Peyer's patch (tissue), 4 donors: ENCODE measurements at regions not wholly inside any gene's neighbourhood (a gene's known extent, or its start where the extent isn't known, plus 50 kb on each side); places are given as distances from the start of the nearest gene placed in this dataset.

Source experiments
- DNase-seq, 3 donors: peaks; one replicate each; pipeline ENCODE4 v3.0.0-alpha.2; 2017 to 2019
- H3K27ac ChIP-seq, 4 donors: fragments of 200-600 bp; sonication (generic); one replicate each; pipeline ENCODE4 v1.5.1; 2016 to 2019
- H3K27me3 ChIP-seq, 2 donors: fragments of 200-600 bp; sonication (generic); one replicate each; pipeline ENCODE4 v1.5.1; 2019
- H3K36me3 ChIP-seq, 3 donors: fragments of 200-600 bp; sonication (generic); one replicate each; pipeline ENCODE4 v1.5.1; 2016 to 2019
- H3K4me1 ChIP-seq, 4 donors: fragments of 200-600 bp; sonication (generic); one replicate each; pipeline ENCODE4 v1.5.1; 2016 to 2019
- H3K4me3 ChIP-seq, 4 donors: fragments of 200-600 bp; sonication (generic); 1 replicate in 3 of 4; 2 replicates in 1 of 4; pipeline ENCODE4 v1.5.1; 2016 to 2019; ENCODE audit warnings: mild to moderate bottlenecking in 1 of 4
- H3K9me3 ChIP-seq, 4 donors: fragments of 200-600 bp; sonication (generic); one replicate each; pipeline ENCODE4 v1.5.1; 2016 to 2019; ENCODE audit warnings: mild to moderate bottlenecking in 1 of 4
- POLR2A ChIP-seq, 2 donors: fragments of 450-650 bp; IDR thresholded peaks; one replicate each; pipeline ENCODE4 v1.5.1; 2017; ENCODE audit warnings: antibody characterized with exemption in 2 of 2, mild to moderate bottlenecking in 2 of 2, moderate library complexity in 2 of 2
- TF ChIP-seq, protein P1 (sequence below), 6 experiments: fragments of 450-650 bp in 4 of 6; fragments of 200-600 bp in 2 of 6; sonication (generic) in 1 of 6; IDR thresholded peaks; one replicate each; pipeline ENCODE4 v1.5.1; 2017 to 2019; ENCODE audit warnings: antibody characterized with exemption in 6 of 6, mild to moderate bottlenecking in 3 of 6, moderate library complexity in 1 of 6

DNA sequence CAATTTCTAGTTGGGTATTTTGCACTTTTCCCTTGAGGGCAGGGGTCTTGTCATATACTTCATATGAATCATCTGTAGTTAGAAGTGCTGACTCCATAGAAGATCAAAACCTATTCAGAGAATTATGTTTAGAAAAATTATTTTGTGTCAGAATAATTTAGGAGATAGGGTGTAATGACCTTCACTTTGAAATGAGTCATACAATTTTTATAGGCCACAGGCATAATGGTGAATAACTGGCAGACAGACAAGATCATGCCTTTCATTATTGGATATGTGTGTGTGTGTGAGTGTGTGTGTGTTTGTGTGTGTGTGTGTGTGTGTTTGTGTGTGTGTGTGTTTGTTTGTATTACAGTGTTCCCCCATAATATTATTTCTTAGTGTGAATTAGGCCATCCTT, 523.0 kb downstream of the ANKRD7 start:
- Histone ChIP-seq H3K27me3 (no peaks in the 10 kb centered on the region), H3K4me3 (no peak overlapping the region)
- no peak for TF ChIP-seq POLR2A (IDR thresholded peaks at IDR 0.05)
- TF ChIP-seq, protein P1, sequence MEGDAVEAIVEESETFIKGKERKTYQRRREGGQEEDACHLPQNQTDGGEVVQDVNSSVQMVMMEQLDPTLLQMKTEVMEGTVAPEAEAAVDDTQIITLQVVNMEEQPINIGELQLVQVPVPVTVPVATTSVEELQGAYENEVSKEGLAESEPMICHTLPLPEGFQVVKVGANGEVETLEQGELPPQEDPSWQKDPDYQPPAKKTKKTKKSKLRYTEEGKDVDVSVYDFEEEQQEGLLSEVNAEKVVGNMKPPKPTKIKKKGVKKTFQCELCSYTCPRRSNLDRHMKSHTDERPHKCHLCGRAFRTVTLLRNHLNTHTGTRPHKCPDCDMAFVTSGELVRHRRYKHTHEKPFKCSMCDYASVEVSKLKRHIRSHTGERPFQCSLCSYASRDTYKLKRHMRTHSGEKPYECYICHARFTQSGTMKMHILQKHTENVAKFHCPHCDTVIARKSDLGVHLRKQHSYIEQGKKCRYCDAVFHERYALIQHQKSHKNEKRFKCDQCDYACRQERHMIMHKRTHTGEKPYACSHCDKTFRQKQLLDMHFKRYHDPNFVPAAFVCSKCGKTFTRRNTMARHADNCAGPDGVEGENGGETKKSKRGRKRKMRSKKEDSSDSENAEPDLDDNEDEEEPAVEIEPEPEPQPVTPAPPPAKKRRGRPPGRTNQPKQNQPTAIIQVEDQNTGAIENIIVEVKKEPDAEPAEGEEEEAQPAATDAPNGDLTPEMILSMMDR (IDR thresholded peaks at IDR 0.05): no peak

DNA sequence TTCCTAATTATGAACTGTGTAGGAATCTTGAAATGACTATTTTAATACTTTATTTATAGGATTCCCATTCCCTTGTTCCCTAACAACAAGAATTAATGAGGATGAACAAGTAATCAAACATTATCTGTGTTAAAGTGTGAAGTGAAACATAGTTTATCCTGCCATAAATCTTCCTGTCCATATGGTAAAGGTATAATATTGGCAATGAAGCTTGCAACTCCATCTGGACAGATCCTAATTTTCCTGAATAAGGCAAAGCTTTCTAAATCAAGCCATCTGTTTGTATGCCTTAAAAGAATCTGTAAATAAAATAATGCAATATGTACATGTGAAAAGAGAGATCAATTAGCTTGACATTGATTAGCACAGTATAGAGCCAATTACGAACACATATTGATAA, 529.0 kb downstream of the ANKRD7 start:
- Histone ChIP-seq H3K4me3 (no peak overlapping the region), H3K27me3 (no peaks in the 10 kb centered on the region), H3K9me3 (no peaks in the 10 kb centered on the region), H3K27ac (no peak overlapping the region), H3K4me1 (no peaks in the 10 kb centered on the region), H3K36me3 (no peaks in the 10 kb centered on the region)
- TF ChIP-seq POLR2A (IDR thresholded peaks at IDR 0.05): no peak
- TF ChIP-seq, protein P1 (IDR thresholded peaks at IDR 0.05): no peak
- DNase-seq: no peak

More for the DNA sequence above, 523.0 kb downstream of the ANKRD7 start:
- Histone ChIP-seq H3K4me1 (no peaks in the 10 kb centered on the region), H3K36me3 (no peaks in the 10 kb centered on the region), H3K27ac (no peak overlapping the region), H3K9me3 (no peaks in the 10 kb centered on the region)
- DNase-seq: no peak

DNA sequence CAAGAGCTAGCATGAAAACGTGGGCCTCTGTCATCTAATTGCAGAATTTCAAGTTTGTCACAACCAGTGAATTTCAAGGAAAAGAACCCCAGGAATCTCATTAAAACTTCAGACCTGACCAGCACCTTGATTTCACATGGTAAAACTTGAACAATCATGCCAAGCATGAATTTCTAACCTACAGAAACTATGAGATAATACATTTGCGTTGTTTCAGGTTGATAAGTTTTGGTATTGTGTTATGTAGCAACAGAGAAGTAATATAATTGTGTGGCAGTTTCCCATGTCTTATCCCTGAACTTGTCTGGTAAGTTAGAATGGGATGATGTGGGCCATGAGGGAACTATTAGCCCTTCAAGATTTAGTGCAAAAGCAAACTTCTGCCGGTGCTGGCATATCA, 530.1 kb downstream of the ANKRD7 start:
- H3K9me3 ChIP-seq: no peaks in the 10 kb centered on the region
- no peak overlapping the region for H3K27ac ChIP-seq
- no peaks in the 10 kb centered on the region for H3K36me3 ChIP-seq
- DNase-seq: no peak
- no peak for TF ChIP-seq POLR2A (IDR thresholded peaks at IDR 0.05)
- TF ChIP-seq, protein P1 (IDR thresholded peaks at IDR 0.05): no peak
- H3K27me3 ChIP-seq: no peaks in the 10 kb centered on the region
- H3K4me3 ChIP-seq: no peak overlapping the region
- no peaks in the 10 kb centered on the region for H3K4me1 ChIP-seq

DNA sequence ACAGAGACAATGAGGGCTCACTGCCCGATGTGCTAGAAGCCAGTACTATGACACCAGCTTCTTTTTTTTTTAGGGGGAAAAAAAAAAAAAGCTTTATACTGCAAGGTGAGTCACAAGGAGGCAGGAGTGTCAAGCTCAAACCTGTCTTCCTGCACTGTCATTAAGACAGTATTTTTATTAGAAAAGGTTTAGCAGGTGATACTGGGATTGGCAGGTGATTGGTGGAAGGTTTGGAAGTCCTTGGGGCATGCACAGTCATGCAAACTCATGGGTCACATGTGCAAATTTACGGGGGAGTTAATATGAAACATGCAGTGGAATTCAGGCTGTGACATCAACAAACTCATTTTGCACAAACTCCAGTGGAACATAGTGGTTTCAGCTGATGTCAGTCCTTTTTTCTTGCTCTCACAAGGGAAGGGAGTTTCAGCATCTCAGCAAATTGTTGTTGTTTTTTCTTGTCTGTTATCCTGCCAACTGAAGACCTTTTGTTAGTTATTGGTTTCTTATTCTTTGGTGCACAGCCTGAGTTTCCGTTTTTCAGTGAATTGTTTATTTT, 530.6 kb downstream of the ANKRD7 start:
- no peak overlapping the region for H3K4me3 ChIP-seq
- H3K36me3 ChIP-seq: no peaks in the 10 kb centered on the region
- DNase-seq: no peak
- H3K27ac ChIP-seq: no peak overlapping the region
- H3K9me3 ChIP-seq: no peaks in the 10 kb centered on the region
- no peaks in the 10 kb centered on the region for H3K27me3 ChIP-seq
- TF ChIP-seq, protein P1 (IDR thresholded peaks at IDR 0.05): no peak
- no peak for TF ChIP-seq POLR2A (IDR thresholded peaks at IDR 0.05)
- no peaks in the 10 kb centered on the region for H3K4me1 ChIP-seq

DNA sequence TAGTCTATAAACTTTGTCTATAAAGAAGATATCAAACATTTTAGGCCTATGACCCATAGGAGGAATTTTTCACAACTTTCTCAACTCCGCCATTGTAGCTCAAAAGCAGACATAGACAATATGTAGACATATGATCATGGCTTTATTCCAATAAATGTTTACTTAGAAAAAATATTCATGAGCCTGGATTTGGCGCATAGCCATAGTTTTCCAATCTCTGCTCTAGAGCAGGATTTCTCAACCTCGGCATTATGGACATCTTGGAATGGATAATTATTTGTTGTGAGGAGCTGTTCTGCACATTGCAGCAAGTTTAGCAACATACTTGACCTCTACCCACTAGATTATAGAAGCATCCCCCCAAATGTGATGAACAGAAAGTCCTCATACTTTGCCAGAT, 532.6 kb downstream of the ANKRD7 start:
- no peaks in the 10 kb centered on the region for H3K36me3 ChIP-seq
- no peak overlapping the region for H3K4me3 ChIP-seq
- H3K27ac ChIP-seq: no peak overlapping the region
- DNase-seq: no peak
- no peak for TF ChIP-seq POLR2A (IDR thresholded peaks at IDR 0.05)
- TF ChIP-seq, protein P1 (IDR thresholded peaks at IDR 0.05): no peak
- H3K4me1 ChIP-seq: no peaks in the 10 kb centered on the region
- no peaks in the 10 kb centered on the region for H3K27me3 ChIP-seq
- no peaks in the 10 kb centered on the region for H3K9me3 ChIP-seq

DNA sequence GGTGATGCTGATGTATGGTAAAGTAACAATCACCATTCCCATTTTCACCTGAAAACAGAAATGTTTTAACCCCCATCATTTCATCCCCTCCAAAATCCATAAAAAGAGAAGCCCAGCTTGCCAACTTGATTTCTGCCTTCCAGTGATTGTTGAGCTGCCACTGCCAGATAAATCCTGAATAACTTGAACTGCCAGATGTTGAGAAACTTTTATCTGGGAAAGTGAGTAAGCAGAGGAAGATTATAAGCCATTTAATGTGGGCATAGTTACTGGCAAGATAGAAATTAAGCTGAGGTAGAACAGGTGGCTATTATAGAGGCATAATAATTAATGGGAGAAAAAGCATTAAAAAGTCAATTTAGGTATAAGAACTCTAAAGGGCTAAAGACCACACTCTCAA, 534.1 kb downstream of the ANKRD7 start:
- Histone ChIP-seq H3K4me1 (no peaks in the 10 kb centered on the region), H3K4me3 (no peak overlapping the region), H3K9me3 (no peaks in the 10 kb centered on the region), H3K27me3 (no peaks in the 10 kb centered on the region), H3K27ac (no peak overlapping the region), H3K36me3 (no peaks in the 10 kb centered on the region)
- TF ChIP-seq POLR2A (IDR thresholded peaks at IDR 0.05): no peak
- TF ChIP-seq, protein P1 (IDR thresholded peaks at IDR 0.05): no peak
- no peak for DNase-seq
